ENCODE measurements at regions not wholly inside any gene's neighbourhood (a gene's known extent, or its start where the extent isn't known, plus 50 kb on each side); places are given as distances from the start of the nearest gene placed in this dataset.

GRCh38 chrX:94871640-94872039, 1197.6 kb downstream of the FAM133A start:
- Mint-ChIP-seq H3K9me3 (peaks cover 10% of the 10 kb centered on the region), H3K27ac (no peak overlapping the region), H3K4me1 (no peaks in the 10 kb centered on the region), H3K36me3 (no peaks in the 10 kb centered on the region), H3K4me3 (no peak overlapping the region), H3K27me3 (ENCODE audit: low read depth) (no peaks in the 10 kb centered on the region)
- no peak for TF ChIP-seq CTCF (IDR thresholded peaks at IDR 0.05; ENCODE audit: unreplicated experiment)
- DNase-seq (ENCODE audit: low spot score in 2 of 2, unreplicated experiment in 2 of 2): no peak

- no peaks in the 10 kb centered on the region for H3K36me3 Mint-ChIP-seq
- H3K27me3 Mint-ChIP-seq (ENCODE audit: low read depth): no peaks in the 10 kb centered on the region
- peaks cover 13% of the 10 kb centered on the region for H3K9me3 Mint-ChIP-seq
- DNase-seq (ENCODE audit: low spot score in 2 of 2, unreplicated experiment in 2 of 2): no peak
- H3K27ac Mint-ChIP-seq: no peak overlapping the region
- no peaks in the 10 kb centered on the region for H3K4me1 Mint-ChIP-seq
- no peak for TF ChIP-seq CTCF (IDR thresholded peaks at IDR 0.05; ENCODE audit: unreplicated experiment)
- H3K4me3 Mint-ChIP-seq: no peak overlapping the region
Observed at GRCh38 chrX:94901849-94902248, 1227.8 kb downstream of the FAM133A start.

GRCh38 chrX:94908171-94908570, 1234.2 kb downstream of the FAM133A start:
- Mint-ChIP-seq H3K27ac (no peak overlapping the region), H3K36me3 (no peaks in the 10 kb centered on the region)
- TF ChIP-seq CTCF (IDR thresholded peaks at IDR 0.05; ENCODE audit: unreplicated experiment): no peak

GRCh38 chrX:94908648-94909047, 1234.6 kb downstream of the FAM133A start:
- TF ChIP-seq CTCF (IDR thresholded peaks at IDR 0.05; ENCODE audit: unreplicated experiment): no peak
- Mint-ChIP-seq H3K4me3 (no peak overlapping the region), H3K36me3 (no peaks in the 10 kb centered on the region), H3K4me1 (no peaks in the 10 kb centered on the region), H3K27ac (no peak overlapping the region), H3K27me3 (ENCODE audit: low read depth) (no peaks in the 10 kb centered on the region), H3K9me3 (no peaks in the 10 kb centered on the region)
- DNase-seq (ENCODE audit: low spot score in 2 of 2, unreplicated experiment in 2 of 2): no peak

More at GRCh38 chrX:94908171-94908570, 1234.2 kb downstream of the FAM133A start:
- Mint-ChIP-seq H3K4me3 (no peak overlapping the region), H3K27me3 (ENCODE audit: low read depth) (no peaks in the 10 kb centered on the region), H3K9me3 (no peaks in the 10 kb centered on the region), H3K4me1 (no peaks in the 10 kb centered on the region)
- DNase-seq (ENCODE audit: low spot score in 2 of 2, unreplicated experiment in 2 of 2): no peak

GRCh38 chrX:94914235-94914634, 1240.2 kb downstream of the FAM133A start:
- Mint-ChIP-seq H3K36me3 (no peaks in the 10 kb centered on the region), H3K4me1 (no peaks in the 10 kb centered on the region), H3K27me3 (ENCODE audit: low read depth) (no peaks in the 10 kb centered on the region), H3K4me3 (no peak overlapping the region), H3K27ac (no peak overlapping the region), H3K9me3 (no peaks in the 10 kb centered on the region)
- no peak for TF ChIP-seq CTCF (IDR thresholded peaks at IDR 0.05; ENCODE audit: unreplicated experiment)
- DNase-seq (ENCODE audit: low spot score in 2 of 2, unreplicated experiment in 2 of 2): no peak

All from mesothelial cell of epicardium (in vitro differentiated cells).